ENCODE measurements at regions not wholly inside any gene's neighbourhood (a gene's known extent, or its start where the extent isn't known, plus 50 kb on each side); places are given as distances from the start of the nearest gene placed in this dataset.

GRCh38 chr5:38672059-38672788 lies 115.8 kb upstream of the LIFR start:
- H3K36me3 ChIP-seq (ENCODE audit: insufficient read depth, low read length) = no peaks in the 10 kb centered on the region
- H3K36me3 Mint-ChIP-seq (ENCODE audit: low read depth) = no peaks in the 10 kb centered on the region
- H3K4me3 Mint-ChIP-seq = no peak overlapping the region
- ChIA-PET CTCF (no interaction called here), POLR2A (no interaction called here)
- no peaks in the 10 kb centered on the region for H3K9me3 ChIP-seq (ENCODE audit: control insufficient read depth in 1 of 2, insufficient read depth in 1 of 2, low read length in 2 of 2)
- no peak overlapping the region for H3K27ac ChIP-seq (ENCODE audit: low read depth in 1 of 2, low read length in 2 of 2)
- no peaks in the 10 kb centered on the region for H3K4me1 Mint-ChIP-seq (ENCODE audit: low read depth)
- intact Hi-C loops (cut with DNase I, micrococcal nuclease) = no loop called here
- no peak overlapping the region for H3K27ac Mint-ChIP-seq
- peaks cover 0 to 2% of the 10 kb centered on the region in 2 experiments for H3K27me3 ChIP-seq (ENCODE audit: control insufficient read depth in 1 of 2, insufficient read depth in 2 of 2, low read length in 2 of 2)
- no peak overlapping the region for H3K4me3 ChIP-seq (ENCODE audit: low read length)
- H3K4me1 ChIP-seq (ENCODE audit: insufficient read depth, low read length) = no peaks in the 10 kb centered on the region
- no peak for TF ChIP-seq CTCF (IDR thresholded peaks at IDR 0.05)
- ATAC-seq (ENCODE audit: poor library complexity) = no peak
- peaks cover 5% of the 10 kb centered on the region for H3K9me3 Mint-ChIP-seq
- DNase-seq = no peak
- H3K27me3 Mint-ChIP-seq = peaks cover 11% of the 10 kb centered on the region

GRCh38 chr5:38673671-38674071 lies 117.2 kb upstream of the LIFR start:
- Histone ChIP-seq H3K27ac (ENCODE audit: low read depth in 1 of 2, low read length in 2 of 2) (no peak overlapping the region), H3K4me3 (ENCODE audit: low read length) (no peak overlapping the region), H3K36me3 (ENCODE audit: insufficient read depth, low read length) (no peaks in the 10 kb centered on the region), H3K9me3 (ENCODE audit: control insufficient read depth in 1 of 2, insufficient read depth in 1 of 2, low read length in 2 of 2) (no peaks in the 10 kb centered on the region), H3K27me3 (ENCODE audit: control insufficient read depth in 1 of 2, insufficient read depth in 2 of 2, low read length in 2 of 2) (peaks cover 0 to 2% of the 10 kb centered on the region in 2 experiments), H3K4me1 (ENCODE audit: insufficient read depth, low read length) (no peaks in the 10 kb centered on the region)
- Mint-ChIP-seq H3K4me3 (no peak overlapping the region), H3K9me3 (peaks cover 5% of the 10 kb centered on the region), H3K27ac (no peak overlapping the region), H3K36me3 (ENCODE audit: low read depth) (no peaks in the 10 kb centered on the region), H3K4me1 (ENCODE audit: low read depth) (no peaks in the 10 kb centered on the region), H3K27me3 (peaks cover 11% of the 10 kb centered on the region)
- TF ChIP-seq CTCF (IDR thresholded peaks at IDR 0.05) = no peak
- intact Hi-C loops (cut with DNase I, micrococcal nuclease) = no loop called here
- no peak for ATAC-seq (ENCODE audit: poor library complexity)
- ChIA-PET CTCF (no interaction called here), POLR2A (no interaction called here)
- no peak for DNase-seq

GRCh38 chr5:38675443-38675842 lies 119.0 kb upstream of the LIFR start:
- H3K27me3 Mint-ChIP-seq = peaks cover 6% of the 10 kb centered on the region

More at GRCh38 chr5:38675443-38675842, 119.0 kb upstream of the LIFR start:
- H3K4me1 ChIP-seq (ENCODE audit: insufficient read depth, low read length) = no peaks in the 10 kb centered on the region
- POLR2A ChIA-PET = no interaction called here
- H3K27ac ChIP-seq (ENCODE audit: low read depth in 1 of 2, low read length in 2 of 2) = no peak overlapping the region
- no peak overlapping the region for H3K27ac Mint-ChIP-seq
- DNase-seq (no peak), ATAC-seq (ENCODE audit: poor library complexity) (no peak)
- H3K9me3 ChIP-seq (ENCODE audit: control insufficient read depth in 1 of 2, insufficient read depth in 1 of 2, low read length in 2 of 2) = no peaks in the 10 kb centered on the region
- H3K4me3 Mint-ChIP-seq = no peak overlapping the region
- H3K36me3 Mint-ChIP-seq (ENCODE audit: low read depth) = no peaks in the 10 kb centered on the region
- H3K9me3 Mint-ChIP-seq = peaks cover 5% of the 10 kb centered on the region
- intact Hi-C loops (cut with DNase I, micrococcal nuclease) = no loop called here
- no peak overlapping the region for H3K4me3 ChIP-seq (ENCODE audit: low read length)
- H3K27me3 ChIP-seq (ENCODE audit: control insufficient read depth in 1 of 2, insufficient read depth in 2 of 2, low read length in 2 of 2) = peaks cover 0 to 2% of the 10 kb centered on the region in 2 experiments
- H3K36me3 ChIP-seq (ENCODE audit: insufficient read depth, low read length) = no peaks in the 10 kb centered on the region
- no peaks in the 10 kb centered on the region for H3K4me1 Mint-ChIP-seq (ENCODE audit: low read depth)
- no peak for TF ChIP-seq CTCF (IDR thresholded peaks at IDR 0.05)
- CTCF ChIA-PET = no interaction called here

All from CD4-positive, alpha-beta T cell (primary cell).